SK-N-MC (cell line): ENCODE measurements at regions not wholly inside any gene's neighbourhood (a gene's known extent, or its start where the extent isn't known, plus 50 kb on each side); places are given as distances from the start of the nearest gene placed in this dataset.

Experiments
- EZH2 ChIP-seq: fragments of 200-600 bp; sonication (generic); IDR thresholded peaks from one replicate; pipeline ENCODE4 v1.6.1; 2017; ENCODE audit warnings: antibody characterized with exemption
- POLR2AphosphoS5 ChIP-seq: IDR thresholded peaks from 2 replicates; pipeline ENCODE4 v1.6.1; 2012; ENCODE audit warnings: mild to moderate bottlenecking, low read depth, low read length, borderline replicate concordance

GRCh38 chr5:51208296-51208695 is 175.0 kb upstream of the ISL1 start:
- TF ChIP-seq EZH2 (no peak), POLR2AphosphoS5 (no peak)
